Tibial artery (tissue), 4 donors: ENCODE measurements at regions not wholly inside any gene's neighbourhood (a gene's known extent, or its start where the extent isn't known, plus 50 kb on each side); places are given as distances from the start of the nearest gene placed in this dataset.

Experiments
- DNase-seq, 2 donors: peaks; one replicate each; pipeline ENCODE4 v3.0.0-alpha.2; 2019
- H3K27ac ChIP-seq, 2 donors: fragments of 200-600 bp; sonication (generic) in 1 of 2; 1 replicate in 1 of 2; 2 replicates in 1 of 2; pipeline ENCODE4 v1.5.1; 2018 to 2019; ENCODE audit warnings: mild to moderate bottlenecking in 1 of 2
- H3K27me3 ChIP-seq, 2 donors: fragments of 200-600 bp; sonication (generic) in 1 of 2; one replicate each; pipeline versions ENCODE4 v1.5.1 to v1.6.0; 2016 to 2019
- H3K36me3 ChIP-seq, 3 donors: fragments of 200-600 bp; sonication (generic) in 2 of 3; one replicate each; pipeline ENCODE4 v1.5.1; 2016 to 2019; ENCODE audit warnings: mild to moderate bottlenecking in 2 of 3
- H3K4me1 ChIP-seq, 4 donors: fragments of 200-600 bp; sonication (generic) in 2 of 4; 1 replicate in 3 of 4; 2 replicates in 1 of 4; pipeline ENCODE4 v1.5.1; 2016 to 2019
- H3K4me3 ChIP-seq, 2 donors: fragments of 200-600 bp; sonication (generic) in 1 of 2; 1 replicate in 1 of 2; 2 replicates in 1 of 2; pipeline ENCODE4 v1.5.1; 2018 to 2019; ENCODE audit warnings: mild to moderate bottlenecking in 2 of 2
- H3K9me3 ChIP-seq, 3 donors: fragments of 200-600 bp; sonication (generic) in 1 of 3; one replicate each; pipeline ENCODE4 v1.5.1; 2016 to 2019
- CTCF ChIP-seq, 2 experiments: fragments of 200-600 bp in 1 of 2; fragments of 450-650 bp in 1 of 2; IDR thresholded peaks; one replicate each; pipeline ENCODE4 v1.5.1; 2017 to 2019; ENCODE audit warnings: antibody characterized with exemption in 2 of 2, mild to moderate bottlenecking in 1 of 2, moderate library complexity in 1 of 2
- intact Hi-C: fragments of 100-400 bp; cut with DNase I; formaldehyde crosslinking; loops from one replicate; pipeline ENCODE4 v1.15.0; 2023; ENCODE audit warnings: low total_unique reads

GRCh38 chr2:121034551-121034950 lies 250.5 kb downstream of the TFCP2L1 start:
- H3K9me3 ChIP-seq = no peaks in the 10 kb centered on the region
- no peak for TF ChIP-seq CTCF (IDR thresholded peaks at IDR 0.05)
- no peaks in the 10 kb centered on the region for H3K36me3 ChIP-seq
- intact Hi-C loops = no loop called here
- H3K27ac ChIP-seq = no peak overlapping the region
- H3K4me3 ChIP-seq = no peak overlapping the region
- peaks cover 0 to 8% (median 3%) of the 10 kb centered on the region in 4 donors for H3K4me1 ChIP-seq
- peak in 1 of 2 donors; percentile 24 for DNase-seq
- peaks cover 0 to 13% of the 10 kb centered on the region in 2 donors for H3K27me3 ChIP-seq

GRCh38 chr2:121036226-121036692 lies 248.7 kb downstream of the TFCP2L1 start:
- H3K36me3 ChIP-seq = no peaks in the 10 kb centered on the region
- H3K9me3 ChIP-seq = no peaks in the 10 kb centered on the region
- H3K27me3 ChIP-seq = peaks cover 0 to 13% of the 10 kb centered on the region in 2 donors
- no peak for DNase-seq
- no peak overlapping the region for H3K27ac ChIP-seq
- H3K4me1 ChIP-seq = peaks cover 0 to 8% (median 3%) of the 10 kb centered on the region in 4 donors
- H3K4me3 ChIP-seq = no peak overlapping the region
- intact Hi-C loops = no loop called here
- no peak for TF ChIP-seq CTCF (IDR thresholded peaks at IDR 0.05)

GRCh38 chr2:121037480-121037879 lies 247.5 kb downstream of the TFCP2L1 start:
- peaks cover 0 to 3% of the 10 kb centered on the region in 2 donors for H3K27me3 ChIP-seq
- intact Hi-C loops = no loop called here
- H3K4me3 ChIP-seq = no peak overlapping the region
- TF ChIP-seq CTCF (IDR thresholded peaks at IDR 0.05) = no peak
- no peak for DNase-seq
- no peaks in the 10 kb centered on the region for H3K36me3 ChIP-seq
- H3K4me1 ChIP-seq = peaks cover 0 to 8% (median 3%) of the 10 kb centered on the region in 4 donors
- no peak overlapping the region for H3K27ac ChIP-seq
- H3K9me3 ChIP-seq = no peaks in the 10 kb centered on the region

- Histone ChIP-seq H3K9me3 (no peaks in the 10 kb centered on the region), H3K36me3 (no peaks in the 10 kb centered on the region), H3K4me3 (no peak overlapping the region), H3K27ac (no peak overlapping the region), H3K4me1 (peaks cover 0 to 8% (median 3%) of the 10 kb centered on the region in 4 donors), H3K27me3 (no peaks in the 10 kb centered on the region)
- TF ChIP-seq CTCF (IDR thresholded peaks at IDR 0.05) = no peak
- no peak for DNase-seq
- intact Hi-C loops = no loop called here
Observed at GRCh38 chr2:121038031-121038430, 247.0 kb downstream of the TFCP2L1 start.

- Histone ChIP-seq H3K36me3 (no peaks in the 10 kb centered on the region), H3K27ac (no peak overlapping the region), H3K4me3 (no peak overlapping the region), H3K4me1 (peaks cover 0 to 8% (median 3%) of the 10 kb centered on the region in 4 donors), H3K9me3 (no peaks in the 10 kb centered on the region), H3K27me3 (no peaks in the 10 kb centered on the region)
- DNase-seq = no peak
- no peak for TF ChIP-seq CTCF (IDR thresholded peaks at IDR 0.05)
- intact Hi-C loops = no loop called here
Observed at GRCh38 chr2:121038431-121038830, 246.6 kb downstream of the TFCP2L1 start.
